ENCODE measurements at regions not wholly inside any gene's neighbourhood (a gene's known extent, or its start where the extent isn't known, plus 50 kb on each side); places are given as distances from the start of the nearest gene placed in this dataset.

GRCh38 chr13:34265046-34265679 lies 447.2 kb downstream of the RFC3 start:
- H3K4me3 ChIP-seq (ENCODE audit: insufficient read depth, low read depth, low read length), result no peak overlapping the region
- in situ Hi-C loops (cut with MboI; ENCODE audit: low sequenced_read_pairs) (no loop called here), intact Hi-C loops (cut with micrococcal nuclease) (no loop called here), dilution Hi-C loops (cut with HindIII; ENCODE audit: low sequenced_read_pairs, unreplicated experiment) (no loop called here)
- no peaks in the 10 kb centered on the region for H3K36me3 ChIP-seq (ENCODE audit: control insufficient read depth, insufficient read depth, low read length)
- H3K56ac ChIP-seq (ENCODE audit: extremely low read depth, insufficient read depth, low read length), result no peak overlapping the region
- no peak for DNase-seq
- H3K9ac ChIP-seq (ENCODE audit: low read depth, low read length), result no peak overlapping the region
- ATAC-seq (ENCODE audit: low read depth), result no peak
- no CpG with 5 or more reads among the region's 3 CpGs for WGBS, 2 experiments (ENCODE audit: extremely low coverage in 2 of 2, insufficient read length in 1 of 2)
- H3K27me3 ChIP-seq (ENCODE audit: control insufficient read depth, insufficient read depth, low read length), result no peaks in the 10 kb centered on the region
- H3K4ac ChIP-seq (ENCODE audit: low read depth, low read length), result no peak overlapping the region
- H2BK5ac ChIP-seq (ENCODE audit: low read depth, low read length, poor library complexity, severe bottlenecking), result no peak overlapping the region
- no peak overlapping the region for H2AK5ac ChIP-seq (ENCODE audit: low read depth, low read length)
- H2BK20ac ChIP-seq (ENCODE audit: low read depth, low read length), result no peak overlapping the region
- H3K14ac ChIP-seq (replicated peaks; ENCODE audit: low read depth, low read length), result no peak overlapping the region
- POLR2A ChIA-PET (ENCODE audit: unreplicated experiment), result no interaction called here
- H2BK120ac ChIP-seq (ENCODE audit: low read depth, low read length), result no peak overlapping the region
- no peak overlapping the region for H3K23ac ChIP-seq (ENCODE audit: low read depth, low read length)
- H3K4me2 ChIP-seq (ENCODE audit: low read depth, low read length), result no peak overlapping the region
- H3K4me1 ChIP-seq (ENCODE audit: control insufficient read depth, insufficient read depth, low read length), result no peaks in the 10 kb centered on the region
- no peak overlapping the region for H2AK9ac ChIP-seq (replicated peaks; ENCODE audit: low read depth, low read length, poor library complexity)
- no peak overlapping the region for H4K8ac ChIP-seq (ENCODE audit: low read depth in 2 of 2, low read length in 2 of 2)
- H4K91ac ChIP-seq (ENCODE audit: insufficient read depth, low read depth, low read length), result no peak overlapping the region
- CTCF ChIA-PET, result no interaction called here
- no peak overlapping the region for H2AFZ ChIP-seq (replicated peaks; ENCODE audit: low read length, poor library complexity)
- no peaks in the 10 kb centered on the region for H3K9me1 ChIP-seq (ENCODE audit: insufficient read depth, low read length)
- no peaks in the 10 kb centered on the region; the same call in 1 of the 2 replicates for H3K9me3 ChIP-seq (ENCODE audit: control insufficient read depth, insufficient read depth, low read length)
- TF ChIP-seq RCOR1 (IDR thresholded peaks at IDR 0.05; ENCODE audit: insufficient replicate concordance, low read length) (no peak), MXI1 (IDR thresholded peaks at IDR 0.05; ENCODE audit: borderline replicate concordance, low read depth, low read length) (no peak), RAD21 (IDR thresholded peaks at IDR 0.05; ENCODE audit: low read length) (no peak), ELK1 (IDR thresholded peaks at IDR 0.05; ENCODE audit: borderline replicate concordance, low read depth, low read length) (no peak), RFX5 (IDR thresholded peaks at IDR 0.05; ENCODE audit: low read depth, low read length) (no peak), FOS (IDR thresholded peaks at IDR 0.05; ENCODE audit: low read depth, low read length) (no peak), MAZ (IDR thresholded peaks at IDR 0.05; ENCODE audit: borderline replicate concordance, low read depth, low read length) (no peak), SMC3 (IDR thresholded peaks at IDR 0.05; ENCODE audit: low read depth, low read length) (no peak), MAFK (IDR thresholded peaks at IDR 0.05; ENCODE audit: low read depth, low read length) (no peak), BHLHE40 (IDR thresholded peaks at IDR 0.05; ENCODE audit: low read depth, low read length) (no peak), NFE2L2 (IDR thresholded peaks at IDR 0.05; ENCODE audit: low read depth, low read length) (no peak), CEBPB (IDR thresholded peaks at IDR 0.05; ENCODE audit: low read depth, low read length) (no peak), CTCF (conservative IDR thresholded peaks at IDR 0.05; ENCODE audit: low read depth, low read length) (no peak), CHD1 (IDR thresholded peaks at IDR 0.05; ENCODE audit: low read depth, low read length) (no peak)
- H3K18ac ChIP-seq (ENCODE audit: low read depth, low read length), result no peak overlapping the region
- H3K27ac ChIP-seq (ENCODE audit: insufficient read depth, low read length), result no peak overlapping the region
- no peaks in the 10 kb centered on the region for H4K20me1 ChIP-seq (ENCODE audit: insufficient read depth, low read length)
- H4K5ac ChIP-seq (ENCODE audit: low read depth, low read length), result no peak overlapping the region
- H2BK15ac ChIP-seq (ENCODE audit: low read depth, low read length), result no peak overlapping the region
- H3K79me1 ChIP-seq (ENCODE audit: low read depth in 1 of 2, low read length in 2 of 2), result no peaks in the 10 kb centered on the region
- no TSS peak for BruUV-seq (replicated peaks)

Measured in IMR-90 (cell line).